ENCODE measurements at regions not wholly inside any gene's neighbourhood (a gene's known extent, or its start where the extent isn't known, plus 50 kb on each side); places are given as distances from the start of the nearest gene placed in this dataset.

- TF ChIP-seq SP1 (IDR thresholded peaks at IDR 0.05) (no peak), SP1 (CRISPR knock-in tag; IDR thresholded peaks at IDR 0.05) (no peak), CTCF (CRISPR knock-in tag; IDR thresholded peaks at IDR 0.05) (no peak), ZNF547 (CRISPR knock-in tag; IDR thresholded peaks at IDR 0.05) (no peak), EZH2 (conservative IDR thresholded peaks at IDR 0.05; ENCODE audit: low read depth, low read length) (no peak), MEIS2 (CRISPR knock-in tag; IDR thresholded peaks at IDR 0.05) (no peak), CREB1 (IDR thresholded peaks at IDR 0.05) (no peak), CREB1 (CRISPR knock-in tag; IDR thresholded peaks at IDR 0.05) (no peak), ZNF780A (CRISPR knock-in tag; IDR thresholded peaks at IDR 0.05) (no peak), MAZ (IDR thresholded peaks at IDR 0.05; ENCODE audit: borderline replicate concordance, low read depth, low read length) (no peak), MAZ (CRISPR knock-in tag; IDR thresholded peaks at IDR 0.05; ENCODE audit: low read depth) (no peak), ARID4A (CRISPR knock-in tag; IDR thresholded peaks at IDR 0.05; ENCODE audit: borderline replicate concordance) (no peak), EHMT2 (IDR thresholded peaks at IDR 0.05; ENCODE audit: borderline replicate concordance, low read depth, low read length) (no peak), ZSCAN5A (CRISPR knock-in tag; IDR thresholded peaks at IDR 0.05; ENCODE audit: borderline replicate concordance) (no peak), PREB (CRISPR knock-in tag; IDR thresholded peaks at IDR 0.05) (no peak)
Measured at GRCh38 chr20:41913146-41913545, 295.0 kb upstream of the CHD6 start.
